HG03108 (cell line): ENCODE measurements at regions not wholly inside any gene's neighbourhood (a gene's known extent, or its start where the extent isn't known, plus 50 kb on each side); places are given as distances from the start of the nearest gene placed in this dataset.

ENCODE experiments used
- ATAC-seq: cut with Tn5 transposase; IDR thresholded peaks from one replicate; pipeline ENCODE4 v1.9.1; 2021; ENCODE audit warnings: moderate library complexity; ENCODE audit not compliant: unreplicated experiment

GRCh38 chr7:40972426-40972825 lies 730.5 kb downstream of the INHBA start:
- ATAC-seq, result no peak

GRCh38 chr7:40969641-40970040 lies 733.2 kb downstream of the INHBA start:
- ATAC-seq, result no peak

- ATAC-seq, result no peak
These were observed 736.2 kb downstream of the INHBA start for GRCh38 chr7:40966693-40967092.

- peak; percentile 65 for ATAC-seq
These were observed 737.1 kb downstream of the INHBA start for GRCh38 chr7:40965774-40966173.

GRCh38 chr7:40965016-40965415 lies 737.9 kb downstream of the INHBA start:
- ATAC-seq, result no peak

- no peak for ATAC-seq
These were observed 738.3 kb downstream of the INHBA start for GRCh38 chr7:40964610-40965009.

GRCh38 chr7:40959955-40960354 lies 742.9 kb downstream of the INHBA start:
- no peak for ATAC-seq

- ATAC-seq, result no peak
These were observed 754.7 kb downstream of the INHBA start for GRCh38 chr7:40948239-40948638.

GRCh38 chr7:40947566-40947965 lies 755.3 kb downstream of the INHBA start:
- ATAC-seq, result no peak

- no peak for ATAC-seq
These were observed 756.3 kb downstream of the INHBA start for GRCh38 chr7:40946549-40946948.

GRCh38 chr7:40945788-40946187 lies 757.1 kb downstream of the INHBA start:
- ATAC-seq, result no peak

- no peak for ATAC-seq
These were observed 757.8 kb downstream of the INHBA start for GRCh38 chr7:40944981-40945585.

GRCh38 chr7:40937879-40938278 lies 765.0 kb downstream of the INHBA start:
- ATAC-seq, result no peak

- ATAC-seq, result no peak
These were observed 767.5 kb downstream of the INHBA start for GRCh38 chr7:40935435-40935834.

GRCh38 chr7:40923626-40924025 lies 779.3 kb downstream of the INHBA start:
- no peak for ATAC-seq

- no peak for ATAC-seq
These were observed 780.6 kb downstream of the INHBA start for GRCh38 chr7:40922316-40922670.

- ATAC-seq, result no peak
These were observed 781.1 kb downstream of the INHBA start for GRCh38 chr7:40921589-40922315.

- ATAC-seq, result no peak
These were observed 784.0 kb downstream of the SUGCT start for GRCh38 chr7:40918701-40919271.

- ATAC-seq, result no peak
These were observed 782.0 kb downstream of the SUGCT start for GRCh38 chr7:40916813-40917212.

GRCh38 chr7:40915071-40915470 lies 780.3 kb downstream of the SUGCT start:
- ATAC-seq, result no peak
